IMR-90 (cell line): ENCODE measurements at regions not wholly inside any gene's neighbourhood (a gene's known extent, or its start where the extent isn't known, plus 50 kb on each side); places are given as distances from the start of the nearest gene placed in this dataset.

Experiments used
- BHLHE40 ChIP-seq: fragments of 150-350 bp; IDR thresholded peaks from 2 replicates; pipeline ENCODE4 v1.6.1; 2016; ENCODE audit warnings: mild to moderate bottlenecking, low read depth, low read length
- CHD1 ChIP-seq: IDR thresholded peaks from 2 replicates; pipeline ENCODE4 v1.6.1; 2012; ENCODE audit warnings: low read depth, low read length, improper control_type of control experiment
- CTCF ChIP-seq: conservative IDR thresholded peaks from 2 replicates; pipeline ENCODE4 v1.5.1; 2012; ENCODE audit warnings: mild to moderate bottlenecking, low read depth, low read length, improper control_type of control experiment
- MAFK ChIP-seq: IDR thresholded peaks from 2 replicates; pipeline ENCODE4 v1.6.1; 2012; ENCODE audit warnings: low read depth, low read length, improper control_type of control experiment
- MXI1 ChIP-seq: IDR thresholded peaks from 2 replicates; pipeline ENCODE4 v1.6.1; 2012; ENCODE audit warnings: low read depth, mild to moderate bottlenecking, low read length, moderate library complexity, borderline replicate concordance
- POLR2A ChIP-seq: IDR thresholded peaks from 2 replicates; pipeline ENCODE4 v1.6.1; 2012; ENCODE audit warnings: mild to moderate bottlenecking, low read depth, low read length
- RAD21 ChIP-seq: IDR thresholded peaks from 2 replicates; pipeline ENCODE4 v1.6.1; 2012; ENCODE audit warnings: low read length, improper control_type of control experiment
- RCOR1 ChIP-seq: IDR thresholded peaks from 2 replicates; pipeline ENCODE4 v1.6.1; 2012; ENCODE audit warnings: mild to moderate bottlenecking, low read length, improper control_type of control experiment; ENCODE audit not compliant: insufficient replicate concordance
- RFX5 ChIP-seq: IDR thresholded peaks from 2 replicates; pipeline ENCODE4 v1.8.0; 2012; ENCODE audit warnings: low read depth, mild to moderate bottlenecking, low read length, moderate library complexity
- SMC3 ChIP-seq: fragments of 150-350 bp; IDR thresholded peaks from 2 replicates; pipeline ENCODE4 v1.6.1; 2016; ENCODE audit warnings: low read depth, mild to moderate bottlenecking, antibody characterized with exemption, low read length, moderate library complexity
- TF ChIP-seq, protein P1 (sequence below): fragments of 150-350 bp; IDR thresholded peaks from 2 replicates; pipeline ENCODE4 v1.6.1; 2017; ENCODE audit warnings: mild to moderate bottlenecking, antibody characterized with exemption, low read length, low read depth
- TF ChIP-seq, protein P2 (sequence below): fragments of 150-350 bp; IDR thresholded peaks from 2 replicates; pipeline ENCODE4 v1.6.1; 2016; ENCODE audit warnings: low read depth, mild to moderate bottlenecking, low read length, moderate library complexity, borderline replicate concordance

DNA sequence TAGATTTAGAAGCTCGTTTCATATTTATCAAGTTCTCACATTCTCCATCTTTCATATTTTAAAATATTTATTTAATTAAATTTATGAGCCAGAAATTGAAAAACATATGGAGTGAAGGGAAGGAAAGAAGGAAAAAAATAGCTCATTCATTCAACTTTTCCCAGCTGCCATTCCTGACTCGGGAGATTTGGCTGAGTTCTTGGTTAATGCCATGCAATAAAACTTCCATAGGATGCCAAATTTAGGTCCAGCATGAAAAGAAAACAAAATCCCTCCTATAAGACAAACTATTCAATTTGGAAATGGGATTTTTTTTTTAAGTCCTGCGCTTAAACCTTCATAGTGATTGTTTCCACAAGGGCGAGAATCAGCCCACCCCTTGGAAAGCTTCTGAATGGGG lies 426.1 kb upstream of the TNP1 start:
- no peak for TF ChIP-seq CTCF
- TF ChIP-seq RFX5 = no peak
- no peak for TF ChIP-seq POLR2A
- TF ChIP-seq, protein P1, sequence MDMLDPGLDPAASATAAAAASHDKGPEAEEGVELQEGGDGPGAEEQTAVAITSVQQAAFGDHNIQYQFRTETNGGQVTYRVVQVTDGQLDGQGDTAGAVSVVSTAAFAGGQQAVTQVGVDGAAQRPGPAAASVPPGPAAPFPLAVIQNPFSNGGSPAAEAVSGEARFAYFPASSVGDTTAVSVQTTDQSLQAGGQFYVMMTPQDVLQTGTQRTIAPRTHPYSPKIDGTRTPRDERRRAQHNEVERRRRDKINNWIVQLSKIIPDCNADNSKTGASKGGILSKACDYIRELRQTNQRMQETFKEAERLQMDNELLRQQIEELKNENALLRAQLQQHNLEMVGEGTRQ = no peak
- no peak for TF ChIP-seq MAFK
- no peak for TF ChIP-seq CHD1
- no peak for TF ChIP-seq SMC3
- no peak for TF ChIP-seq BHLHE40
- no peak for TF ChIP-seq MXI1
- TF ChIP-seq, protein P2, sequence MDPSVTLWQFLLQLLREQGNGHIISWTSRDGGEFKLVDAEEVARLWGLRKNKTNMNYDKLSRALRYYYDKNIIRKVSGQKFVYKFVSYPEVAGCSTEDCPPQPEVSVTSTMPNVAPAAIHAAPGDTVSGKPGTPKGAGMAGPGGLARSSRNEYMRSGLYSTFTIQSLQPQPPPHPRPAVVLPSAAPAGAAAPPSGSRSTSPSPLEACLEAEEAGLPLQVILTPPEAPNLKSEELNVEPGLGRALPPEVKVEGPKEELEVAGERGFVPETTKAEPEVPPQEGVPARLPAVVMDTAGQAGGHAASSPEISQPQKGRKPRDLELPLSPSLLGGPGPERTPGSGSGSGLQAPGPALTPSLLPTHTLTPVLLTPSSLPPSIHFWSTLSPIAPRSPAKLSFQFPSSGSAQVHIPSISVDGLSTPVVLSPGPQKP = no peak
- TF ChIP-seq RAD21 = no peak
- no peak for TF ChIP-seq RCOR1
